Erythroblast (primary cell): ENCODE measurements at regions not wholly inside any gene's neighbourhood (a gene's known extent, or its start where the extent isn't known, plus 50 kb on each side); places are given as distances from the start of the nearest gene placed in this dataset.
"Not testable (repeated sequence)": the region's sequence is repeated elsewhere in the genome, so short reads cannot be mapped to it uniquely, and the experiment has no call there.

Source experiments
- GATA1 ChIP-seq: IDR thresholded peaks from 2 replicates; pipeline ENCODE4 v1.6.1; 2011; ENCODE audit warnings: low read depth, mild to moderate bottlenecking, control low read depth, low read length, moderate library complexity
- POLR2A ChIP-seq: IDR thresholded peaks from 2 replicates; pipeline ENCODE4 v1.6.1; 2011; ENCODE audit warnings: mild to moderate bottlenecking, low read length

GRCh38 chr10:109801191-109801590, 122.1 kb downstream of the XPNPEP1 start:
- TF ChIP-seq POLR2A, GATA1: not testable (repeated sequence)
